ENCODE measurements at regions not wholly inside any gene's neighbourhood (a gene's known extent, or its start where the extent isn't known, plus 50 kb on each side); places are given as distances from the start of the nearest gene placed in this dataset.

DNA sequence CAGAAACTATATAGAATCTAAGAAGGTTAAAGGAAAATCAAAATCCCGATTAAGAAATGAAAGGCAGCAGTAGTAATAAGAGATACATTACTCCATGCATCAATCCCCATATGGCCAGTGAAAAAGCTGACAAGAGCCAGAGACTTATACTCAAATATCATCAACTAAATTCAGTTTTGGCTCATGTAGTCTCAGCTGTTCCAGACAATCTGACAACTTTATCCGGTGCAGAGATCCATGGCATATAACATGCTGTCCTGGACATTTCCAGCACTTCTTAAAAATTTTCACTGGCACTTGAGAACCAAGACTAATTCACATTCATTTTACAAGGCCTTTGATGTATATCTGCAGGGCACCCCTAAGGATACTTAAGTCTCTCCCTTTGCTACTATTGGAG is 255.7 kb upstream of the KLHL1 start:
- no peak for DNase-seq

DNA sequence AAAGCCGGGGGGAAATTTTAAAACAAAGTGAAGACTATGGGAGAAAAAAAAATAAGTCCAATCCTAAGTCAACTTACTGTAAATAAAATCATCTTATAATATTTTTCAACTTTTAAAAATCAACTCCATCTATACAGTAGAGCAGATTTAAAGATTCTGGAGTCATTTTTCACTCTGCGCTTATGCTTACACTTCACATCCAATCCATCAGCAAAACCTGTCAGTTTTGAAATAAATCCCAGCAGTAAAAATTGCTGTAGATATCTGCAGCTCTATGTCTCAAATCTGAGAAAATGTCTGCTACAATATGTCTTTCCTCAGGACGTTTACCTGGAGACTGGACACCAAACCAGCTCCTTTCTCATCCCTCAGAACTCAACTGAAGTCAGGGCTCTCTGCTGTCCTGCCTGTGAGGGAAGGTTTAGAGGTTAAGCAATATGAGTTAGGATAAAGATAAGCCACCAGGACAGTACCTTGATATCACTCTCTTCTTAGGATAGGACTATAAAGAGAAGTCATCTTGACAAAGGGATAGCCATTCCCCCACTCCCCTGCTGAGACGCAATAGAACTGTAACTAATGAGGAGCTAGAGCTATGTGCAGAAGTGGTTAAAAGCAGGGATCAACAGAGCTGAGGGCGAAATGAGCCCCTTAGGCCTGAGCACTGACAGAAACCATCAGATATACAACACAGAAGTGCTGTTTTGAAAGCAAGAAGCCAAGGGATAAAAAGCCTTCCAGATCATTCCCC is 254.7 kb upstream of the KLHL1 start:
- no peak for DNase-seq

DNA sequence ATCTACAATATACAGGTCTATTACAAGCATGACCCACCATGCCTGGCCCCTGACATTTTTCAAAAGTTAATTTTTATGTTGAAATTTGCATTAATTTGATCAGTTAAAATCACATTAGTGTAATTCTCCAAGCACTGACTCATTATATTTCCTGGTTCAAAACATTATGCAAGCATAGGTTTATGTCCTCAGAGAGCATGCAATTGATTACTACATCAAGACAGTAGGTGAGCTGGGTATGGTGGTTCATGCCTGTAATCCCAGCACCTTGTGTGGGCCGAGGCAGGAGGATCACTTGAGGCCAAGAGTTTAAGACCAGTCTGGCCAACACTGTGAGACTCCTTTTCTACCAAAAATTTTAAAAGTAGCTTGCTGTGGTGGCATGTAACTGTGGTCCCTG is 248.8 kb upstream of the KLHL1 start:
- DNase-seq = no peak

GRCh38 chr13:70353096-70353495 is 244.8 kb upstream of the KLHL1 start:
- DNase-seq = no peak

- DNase-seq = no peak
Measured at GRCh38 chr13:70347947-70348620, 239.8 kb upstream of the KLHL1 start.

DNA sequence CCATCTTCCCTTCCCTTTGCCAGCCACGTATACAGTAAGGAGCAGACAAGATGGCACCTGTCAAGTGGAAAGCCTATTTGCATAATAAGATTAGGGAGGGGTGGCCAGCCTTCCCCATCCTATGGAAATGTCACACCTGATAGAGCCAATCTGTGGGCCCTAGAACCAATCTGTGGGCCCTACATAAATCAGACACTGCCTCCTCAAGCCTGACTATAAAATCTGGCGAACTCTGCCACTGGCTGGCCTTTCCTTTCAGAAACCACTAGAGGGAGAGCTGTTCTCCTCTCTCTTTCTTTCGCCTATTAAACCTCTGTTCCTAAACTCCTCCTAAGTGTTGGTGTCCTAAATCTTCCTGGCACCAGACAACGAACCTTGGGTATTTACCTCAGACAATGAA is 231.5 kb upstream of the KLHL1 start:
- DNase-seq = peak; percentile 20

DNA sequence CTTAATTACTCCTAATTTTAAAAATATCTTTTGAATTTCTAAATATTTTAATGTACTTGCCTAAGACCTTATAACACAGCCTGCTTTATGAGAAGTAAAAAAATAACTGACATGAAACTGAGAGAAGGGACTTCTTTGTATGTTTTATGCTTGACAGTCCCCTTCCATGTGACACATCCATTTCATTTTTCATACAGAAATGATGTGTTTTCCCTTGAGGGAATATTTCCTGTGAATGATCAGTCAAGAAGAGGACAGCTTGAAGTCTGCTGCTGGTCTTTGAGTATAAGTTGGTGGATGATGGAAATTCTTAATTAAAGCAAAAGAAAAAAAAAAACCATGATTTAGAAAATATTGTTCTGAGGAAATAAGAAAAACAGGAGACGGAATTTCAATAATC is 230.4 kb upstream of the KLHL1 start:
- DNase-seq = no peak

GRCh38 chr13:70336866-70337265 is 228.6 kb upstream of the KLHL1 start:
- DNase-seq = no peak

DNA sequence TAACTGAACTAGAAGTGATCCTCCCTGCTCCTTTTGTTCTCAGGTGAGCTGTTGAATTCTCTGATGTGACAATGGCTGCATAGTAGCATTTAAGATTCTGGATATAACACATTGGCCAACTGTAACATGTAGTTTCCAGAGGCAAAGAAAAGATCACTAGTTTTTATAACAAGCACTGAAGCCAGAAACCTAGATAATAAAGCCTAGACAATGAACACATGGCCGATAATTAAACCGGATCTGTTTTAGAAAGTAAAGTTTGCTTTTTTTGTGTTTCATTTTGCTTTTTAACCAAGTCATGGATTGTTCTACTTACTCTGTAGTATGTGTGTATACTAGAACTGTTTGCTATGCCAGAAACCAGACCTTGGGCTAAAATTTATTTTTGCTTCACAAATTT is 225.5 kb upstream of the KLHL1 start:
- DNase-seq = no peak

DNA sequence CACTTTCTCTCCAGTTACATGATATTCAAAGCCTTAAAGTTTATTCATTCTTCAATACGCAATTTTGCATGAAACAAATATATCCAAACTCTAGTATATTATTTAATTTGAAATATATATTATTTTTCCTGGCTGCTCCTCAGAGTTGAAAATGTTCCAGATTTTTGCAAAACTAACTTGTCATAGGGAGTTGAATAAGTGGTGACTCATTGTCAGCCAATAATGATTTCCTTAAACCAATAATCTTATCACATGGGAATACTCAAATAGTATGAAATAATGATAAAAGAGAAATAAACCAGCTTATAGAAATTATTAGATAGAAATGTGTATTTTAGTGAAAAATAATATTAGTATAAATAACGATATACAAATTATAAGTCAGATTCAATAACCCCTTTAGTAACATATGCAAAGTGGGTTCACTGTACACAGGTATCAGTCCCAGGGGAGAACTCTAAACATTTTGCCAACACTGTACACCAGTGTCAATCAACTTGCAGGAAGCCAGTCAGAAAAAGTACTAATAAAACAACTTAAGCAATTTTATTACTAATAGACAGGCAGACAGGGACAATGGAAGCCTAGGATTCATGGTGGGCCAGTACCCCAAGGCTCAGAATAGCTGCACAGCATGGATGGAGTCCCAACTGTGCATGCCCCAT is 222.6 kb upstream of the KLHL1 start:
- no peak for DNase-seq

GRCh38 chr13:70324519-70324918 is 216.3 kb upstream of the KLHL1 start:
- DNase-seq = no peak

- DNase-seq = no peak
Measured at GRCh38 chr13:70311191-70311590, 202.9 kb upstream of the KLHL1 start.

- peak; percentile 63 for DNase-seq
Measured at GRCh38 chr13:70310396-70311119, 202.3 kb upstream of the KLHL1 start.

GRCh38 chr13:70297189-70297616 is 189.0 kb upstream of the KLHL1 start:
- DNase-seq = no peak

- no peak for DNase-seq
Measured at GRCh38 chr13:70284371-70284770, 176.1 kb upstream of the KLHL1 start.

- no peak for DNase-seq
Measured at GRCh38 chr13:70275841-70276240, 167.6 kb upstream of the KLHL1 start.

DNA sequence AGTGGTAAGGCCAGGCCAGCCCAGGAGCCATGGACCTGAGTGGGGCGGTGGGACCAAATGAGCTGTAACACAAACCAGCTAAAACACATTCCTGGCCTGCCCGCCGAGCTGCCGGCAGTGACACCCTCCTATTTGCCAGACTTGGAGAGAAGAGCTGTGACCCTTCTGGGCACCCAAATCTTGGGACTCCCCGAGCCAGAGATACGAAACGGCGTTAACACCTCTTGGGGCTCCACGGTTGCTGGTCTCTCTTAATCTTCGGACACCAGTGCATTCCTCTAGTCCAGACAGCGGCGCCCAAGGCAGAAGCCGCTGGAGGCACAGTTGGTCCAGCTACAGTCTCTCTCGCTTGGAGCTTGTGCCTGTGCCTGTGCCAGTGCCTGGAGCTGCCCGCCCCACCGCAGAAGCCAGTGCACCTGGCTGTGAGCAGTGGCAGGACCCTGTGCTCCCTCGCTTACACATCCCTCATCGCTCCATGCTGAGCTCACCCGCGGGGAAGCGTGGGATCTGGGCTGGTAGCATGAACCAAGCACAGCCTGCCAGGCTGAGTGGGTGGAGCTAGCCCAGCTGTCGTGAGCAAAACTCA is 147.2 kb upstream of the KLHL1 start:
- no peak for DNase-seq

DNA sequence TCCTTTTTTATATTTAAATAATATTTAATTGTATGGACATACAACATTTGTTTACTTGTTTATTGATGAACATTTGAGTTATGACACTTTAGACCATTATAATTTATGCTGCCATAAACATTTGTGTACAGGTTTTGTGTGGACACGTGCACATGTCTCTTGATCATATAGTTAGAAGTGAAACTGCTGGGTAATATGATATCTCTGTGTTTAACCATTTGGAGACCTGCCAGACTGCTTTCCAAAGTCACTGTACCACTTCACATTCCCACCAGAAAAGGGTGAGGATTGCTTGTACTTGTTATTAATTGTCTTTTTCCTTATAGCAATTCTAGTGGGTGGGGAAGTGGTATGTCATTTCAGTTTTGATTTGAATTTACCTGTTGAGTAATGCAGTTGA is 145.6 kb upstream of the KLHL1 start:
- no peak for DNase-seq

DNA sequence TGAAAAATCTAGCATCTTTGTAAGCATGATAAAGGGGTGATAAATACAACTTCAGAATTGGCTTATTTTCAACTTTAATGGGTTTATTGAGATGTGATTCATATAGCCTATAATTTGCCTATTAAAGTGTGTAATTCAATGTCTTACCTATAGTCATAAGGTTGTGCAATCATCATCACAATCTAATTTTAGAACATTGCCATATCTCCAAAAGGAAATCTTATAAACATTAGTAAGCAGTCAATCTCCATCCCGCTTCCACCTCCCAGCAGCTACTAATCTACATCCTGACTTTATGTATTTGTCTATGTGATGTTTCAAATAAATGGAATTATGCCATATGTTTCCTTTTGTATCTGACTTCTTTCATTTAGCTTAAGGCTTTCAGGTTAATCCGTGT is 145.2 kb upstream of the KLHL1 start:
- no peak for DNase-seq

GRCh38 chr13:70249332-70250064 is 141.2 kb upstream of the KLHL1 start:
- DNase-seq = no peak

DNA sequence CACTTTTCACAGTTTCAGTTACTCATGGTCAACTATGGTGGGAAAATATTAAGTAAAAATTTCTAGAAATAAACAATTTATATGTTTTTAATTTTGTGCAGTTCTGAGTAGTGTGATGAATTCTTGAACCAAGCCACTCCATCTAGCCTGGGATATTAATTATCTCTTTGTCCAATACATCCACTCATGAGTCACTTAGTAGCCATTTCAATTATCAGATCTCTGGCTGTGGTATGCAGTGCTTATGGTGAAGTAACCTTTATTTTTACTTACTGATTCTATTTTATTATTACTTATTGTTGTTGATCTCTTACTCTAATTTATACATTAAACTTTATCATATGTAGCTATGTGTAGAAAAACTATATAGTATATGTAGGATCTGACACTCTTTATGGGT is 128.9 kb upstream of the KLHL1 start:
- no peak for DNase-seq

- no peak for DNase-seq
Measured at GRCh38 chr13:70235565-70235964, 127.3 kb upstream of the KLHL1 start.
